Daoy (cell line): ENCODE measurements at regions not wholly inside any gene's neighbourhood (a gene's known extent, or its start where the extent isn't known, plus 50 kb on each side); places are given as distances from the start of the nearest gene placed in this dataset.
"Not testable (repeated sequence)": the region's sequence is repeated elsewhere in the genome, so short reads cannot be mapped to it uniquely, and the experiment has no call there.

Source experiments
- DNase-seq: peaks from one replicate; pipeline ENCODE4 v3.0.0-alpha.2; 2015; ENCODE audit warnings: low read depth

DNA sequence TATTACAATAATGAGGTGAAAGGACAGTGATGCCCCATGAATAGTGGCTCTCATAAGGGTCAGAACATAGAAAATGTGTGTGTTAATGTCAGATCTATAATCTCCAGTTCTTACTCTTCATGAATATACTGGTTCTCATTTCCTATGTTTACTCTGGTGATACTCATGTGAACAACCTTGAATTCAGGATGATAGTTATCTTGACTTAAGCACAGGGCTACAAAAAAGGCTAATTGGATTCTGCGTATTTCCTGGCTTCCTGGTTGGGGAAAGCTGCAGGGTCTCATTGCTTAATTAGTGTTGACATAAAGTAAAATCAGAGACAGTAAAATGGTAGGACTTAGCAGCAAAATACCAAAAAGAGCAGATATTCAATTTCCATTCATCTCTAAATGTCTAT, 1316.8 kb upstream of the RAG2 start:
- no peak for DNase-seq

GRCh38 chr11:37908219-37908548, 1310.1 kb upstream of the RAG2 start:
- no peak for DNase-seq

DNA sequence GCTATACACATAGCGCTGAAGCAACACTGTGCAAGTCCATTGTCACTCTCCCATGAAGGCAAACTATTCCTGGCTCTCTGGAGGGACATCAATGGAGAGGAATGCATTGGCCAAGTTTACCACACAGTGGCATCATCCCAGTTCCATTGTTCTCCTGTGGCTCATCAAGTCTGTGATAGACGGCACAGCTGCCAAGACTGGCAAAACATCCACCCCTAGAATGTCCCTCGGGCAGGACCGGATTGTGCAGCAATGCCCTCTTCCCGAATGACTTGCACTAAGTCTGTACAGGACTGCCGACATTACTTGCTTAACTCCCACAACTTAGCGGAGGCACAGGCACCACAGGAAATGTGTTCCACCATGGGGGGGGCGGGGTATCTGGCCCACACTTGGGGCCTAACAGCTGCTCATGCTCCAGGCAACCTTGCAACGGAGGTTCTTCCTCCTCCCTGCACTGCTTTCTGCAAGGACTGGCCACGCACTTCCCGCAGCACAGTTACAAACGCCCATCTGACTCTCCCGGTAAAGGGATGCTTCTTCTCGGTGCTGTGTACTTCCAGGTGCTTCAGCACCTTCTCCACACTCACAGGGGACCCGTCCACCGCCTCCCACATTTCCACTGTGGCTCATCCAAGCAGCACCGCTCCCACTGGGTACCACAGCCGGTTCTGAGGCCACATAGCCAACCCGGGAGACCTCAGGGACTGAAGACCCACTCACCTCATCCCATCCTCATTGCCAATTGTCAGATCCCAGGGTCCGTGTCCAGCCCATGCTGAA, 1309.6 kb upstream of the RAG2 start:
- DNase-seq: no peak

GRCh38 chr11:37905707-37906417, 1307.8 kb upstream of the RAG2 start:
- no peak for DNase-seq

DNA sequence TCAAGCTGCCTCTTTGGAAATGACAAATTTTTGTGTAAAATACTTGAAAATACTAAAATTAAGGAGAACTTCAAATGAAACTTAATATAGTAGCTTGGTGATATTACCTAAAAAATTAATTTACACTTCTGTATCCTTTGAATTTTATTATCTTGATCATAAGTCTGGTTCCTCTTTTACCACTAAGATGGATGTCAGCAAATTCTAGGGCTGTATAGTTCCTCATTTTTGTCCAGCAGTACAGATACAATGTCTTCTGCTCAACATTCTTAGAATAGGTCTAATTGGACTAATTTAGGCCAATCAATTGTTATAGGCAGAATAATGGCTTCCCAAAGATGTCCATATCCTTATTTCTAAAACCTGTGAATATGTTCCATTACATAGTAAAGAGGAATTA, 1298.0 kb upstream of the RAG2 start:
- DNase-seq: no peak

DNA sequence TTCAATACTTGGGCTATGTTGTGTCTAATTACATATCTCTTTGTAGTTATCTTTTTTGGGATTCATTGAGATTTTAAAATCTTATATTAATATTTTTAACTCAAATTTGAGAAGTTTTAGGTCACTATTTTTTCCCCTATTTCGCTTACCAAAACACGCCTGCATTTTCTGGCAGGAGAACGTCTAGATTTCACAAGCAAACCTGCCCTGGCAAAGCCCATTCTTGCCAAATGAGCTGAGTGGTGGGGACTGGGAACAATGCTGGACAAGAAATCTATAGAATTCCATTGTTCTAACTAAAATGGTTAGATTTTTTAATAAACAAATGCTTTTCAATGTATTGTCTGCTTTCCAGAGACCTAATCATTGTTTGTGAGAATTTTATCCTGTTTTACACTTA, 1283.7 kb upstream of the RAG2 start:
- no peak for DNase-seq

- DNase-seq: no peak
Observed at GRCh38 chr11:37861671-37862070, 1263.6 kb upstream of the RAG2 start.

DNA sequence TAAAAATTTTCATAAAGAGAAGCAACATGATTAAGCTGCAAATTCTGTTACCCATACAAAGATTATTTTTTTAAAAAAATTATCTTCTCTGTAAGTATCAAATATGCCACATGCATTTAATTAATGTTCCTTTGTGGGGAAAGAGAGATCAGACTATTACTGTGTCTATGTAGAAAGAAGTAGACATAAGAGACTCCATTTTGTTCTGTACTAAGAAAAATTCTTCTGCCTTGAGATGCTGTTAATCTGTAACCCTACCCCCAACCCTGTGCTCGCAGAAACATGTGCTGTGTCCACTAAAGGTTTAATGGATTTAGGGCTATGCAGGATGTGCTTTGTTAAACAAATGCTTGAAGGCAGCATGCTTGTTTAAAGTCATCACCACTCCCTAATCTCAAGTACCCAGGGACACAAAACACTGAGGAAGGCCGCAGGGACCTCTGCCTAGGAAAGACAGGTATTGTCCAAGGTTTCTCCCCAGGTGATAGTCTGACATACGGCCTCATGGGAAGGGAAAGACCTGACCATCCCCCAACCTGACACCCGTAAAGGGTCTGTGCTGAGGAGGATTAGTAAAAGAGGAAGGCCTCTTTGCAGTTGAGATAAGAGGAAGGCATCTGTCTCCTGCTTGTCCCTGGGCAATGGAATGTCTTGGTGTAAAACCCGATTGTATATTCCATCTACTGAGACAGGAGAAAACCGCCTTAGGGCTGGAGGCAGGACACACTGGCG, 1260.9 kb upstream of the RAG2 start:
- not testable (repeated sequence) for DNase-seq

GRCh38 chr11:37858398-37858797, 1260.4 kb upstream of the RAG2 start:
- no peak for DNase-seq

DNA sequence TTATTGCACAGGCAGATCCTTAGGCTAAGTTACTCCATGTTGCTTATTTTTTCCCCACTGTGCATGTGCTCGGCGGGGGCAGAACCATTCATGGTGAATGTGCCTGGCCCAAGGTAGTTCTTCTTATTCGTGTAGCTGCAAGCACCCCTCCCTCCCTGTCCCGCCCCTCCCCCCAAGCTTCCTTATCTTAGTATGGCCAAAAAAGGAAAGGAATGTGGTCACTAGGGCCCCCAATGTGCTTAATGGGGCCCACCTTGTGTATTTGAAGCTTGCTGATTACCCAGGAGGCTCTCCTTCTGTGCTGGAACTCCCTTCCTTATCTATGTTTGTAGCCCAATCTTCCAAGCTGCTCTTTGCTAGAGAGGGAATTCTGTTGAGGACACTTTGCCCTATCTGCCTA, 1259.7 kb upstream of the RAG2 start:
- DNase-seq: no peak

DNA sequence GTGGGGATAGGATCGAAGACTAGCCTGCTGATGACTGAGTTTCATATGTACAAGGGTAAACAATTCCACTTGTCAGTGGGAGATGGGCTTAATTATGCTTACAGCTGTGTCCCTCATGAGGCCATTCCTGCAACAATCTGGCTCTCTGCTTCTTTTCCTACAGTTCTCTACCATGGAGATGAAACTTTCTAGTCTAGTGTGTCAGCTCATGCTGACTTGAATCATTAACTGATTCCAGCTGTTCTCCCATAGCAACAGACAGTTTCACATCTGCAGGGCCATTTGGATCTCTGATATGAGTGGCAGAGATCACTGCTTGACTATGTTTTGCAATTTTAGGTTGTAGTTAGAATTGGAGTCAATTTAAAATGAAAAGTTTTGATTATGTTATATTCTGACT, 1251.7 kb upstream of the RAG2 start:
- no peak for DNase-seq

GRCh38 chr11:37843603-37844002, 1245.6 kb upstream of the RAG2 start:
- no peak for DNase-seq

DNA sequence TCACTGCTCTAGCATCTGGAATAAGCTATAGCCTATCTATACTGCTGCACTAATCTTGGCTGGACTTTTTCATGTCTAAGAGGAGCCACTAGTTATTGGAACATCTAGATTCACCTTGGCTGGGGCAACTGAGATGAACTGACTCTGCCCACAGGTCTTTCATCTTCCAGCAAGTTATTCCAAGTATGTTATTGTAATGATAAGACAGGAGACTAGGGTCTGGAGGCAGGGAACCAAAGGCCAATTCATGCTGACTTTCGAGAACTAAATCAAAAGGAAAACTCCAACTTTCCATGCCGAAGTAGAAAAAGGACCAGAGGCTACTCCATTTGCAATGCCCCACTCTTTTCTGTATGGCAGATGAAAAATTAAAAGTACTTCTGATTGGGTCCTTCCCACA, 1243.0 kb upstream of the RAG2 start:
- DNase-seq: no peak

- not testable (repeated sequence) for DNase-seq
Observed at GRCh38 chr11:37840345-37840744, 1242.3 kb upstream of the RAG2 start.

DNA sequence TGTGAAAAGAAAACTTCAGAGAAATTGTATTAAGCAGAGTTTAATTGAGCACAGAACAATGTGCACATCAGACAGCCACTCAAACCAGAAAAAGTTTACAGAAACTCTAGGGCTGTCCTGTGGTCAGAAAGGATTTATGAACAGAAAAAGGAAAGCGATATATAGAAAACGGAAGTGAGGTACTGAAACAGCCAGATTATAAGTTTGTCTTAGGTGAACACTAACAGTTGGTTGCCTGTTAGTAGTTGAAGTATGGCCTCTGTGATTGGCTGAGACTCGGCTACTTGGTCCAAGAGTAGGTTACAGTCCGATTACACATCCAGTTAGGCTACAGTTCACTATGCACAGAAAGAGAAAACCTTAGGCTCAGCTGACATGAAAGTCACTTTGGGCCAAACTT, 1232.5 kb upstream of the RAG2 start:
- no peak for DNase-seq

DNA sequence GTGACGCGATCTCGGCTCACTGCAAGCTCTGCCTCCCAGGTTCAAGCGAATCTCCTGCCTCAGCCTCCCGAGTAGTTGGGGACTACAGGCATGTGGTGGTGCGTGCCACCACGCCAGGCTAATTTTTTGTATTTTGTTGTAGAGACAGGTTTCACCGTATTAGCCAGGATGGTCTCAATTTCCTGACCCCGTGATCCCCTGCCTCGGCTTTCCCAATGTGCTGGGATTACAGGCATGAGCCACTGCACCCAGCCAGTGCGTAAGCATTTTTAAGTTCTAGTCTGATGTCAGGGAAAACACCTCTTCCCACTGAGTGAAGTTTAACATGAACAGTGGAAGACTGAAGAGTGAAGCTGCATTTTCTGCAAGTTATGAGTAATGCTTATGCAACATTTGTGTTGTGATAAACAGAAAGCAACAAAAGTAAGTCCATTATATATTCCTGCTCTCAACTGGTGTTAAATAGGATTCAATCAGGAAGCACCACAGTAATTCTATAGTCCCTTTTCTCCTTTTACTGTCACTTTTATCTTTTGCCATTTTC, 1219.8 kb upstream of the RAG2 start:
- no peak for DNase-seq

DNA sequence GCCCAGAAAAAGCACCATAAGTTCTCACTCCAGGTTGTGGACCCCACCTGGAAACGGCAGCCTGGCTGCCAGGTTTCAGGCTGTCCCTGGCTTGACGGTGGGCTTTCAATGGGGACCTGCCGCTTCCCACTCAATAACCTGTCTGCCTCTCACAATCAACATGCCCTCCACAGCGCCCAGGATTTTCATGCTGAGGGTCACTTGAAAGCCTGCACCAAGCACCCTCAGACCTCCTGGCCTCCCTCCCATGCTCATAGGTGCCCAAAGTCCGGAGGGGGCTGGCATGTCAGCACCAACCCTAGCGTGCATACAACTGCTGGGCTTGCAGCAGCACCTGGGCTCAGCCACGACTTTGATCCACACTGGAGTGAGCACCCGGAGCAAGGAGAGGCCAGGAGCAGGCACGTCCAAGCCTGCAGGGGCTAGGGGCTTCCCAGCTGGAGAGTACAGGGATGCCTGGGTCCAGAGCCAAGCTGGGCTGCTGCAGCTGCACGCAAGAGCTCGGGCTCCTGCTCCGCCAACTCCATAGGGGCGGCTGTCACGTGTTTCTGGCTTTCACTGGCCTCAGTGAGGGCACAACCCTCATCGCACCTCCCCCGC, 1214.3 kb upstream of the RAG2 start:
- DNase-seq: no peak

DNA sequence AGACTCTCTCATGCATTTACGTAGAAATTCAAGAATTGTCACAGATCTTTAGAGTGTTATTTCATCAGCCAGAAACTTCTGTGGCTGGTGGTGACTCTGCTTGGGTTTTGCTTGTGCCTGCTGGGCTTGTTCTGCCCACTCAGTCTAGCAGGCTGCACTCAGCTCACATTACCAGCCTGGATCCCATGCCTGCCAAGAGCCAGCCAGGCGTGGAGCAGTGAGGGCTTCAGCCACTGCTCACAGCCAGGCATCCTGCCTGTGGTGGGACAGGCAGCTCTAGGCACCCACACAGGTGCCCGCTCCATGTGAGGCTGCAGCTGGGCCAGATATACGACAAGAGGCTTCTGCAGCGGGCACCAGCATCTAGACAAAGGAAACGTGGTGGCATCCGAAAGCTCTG, 1213.3 kb upstream of the RAG2 start:
- DNase-seq: no peak

DNA sequence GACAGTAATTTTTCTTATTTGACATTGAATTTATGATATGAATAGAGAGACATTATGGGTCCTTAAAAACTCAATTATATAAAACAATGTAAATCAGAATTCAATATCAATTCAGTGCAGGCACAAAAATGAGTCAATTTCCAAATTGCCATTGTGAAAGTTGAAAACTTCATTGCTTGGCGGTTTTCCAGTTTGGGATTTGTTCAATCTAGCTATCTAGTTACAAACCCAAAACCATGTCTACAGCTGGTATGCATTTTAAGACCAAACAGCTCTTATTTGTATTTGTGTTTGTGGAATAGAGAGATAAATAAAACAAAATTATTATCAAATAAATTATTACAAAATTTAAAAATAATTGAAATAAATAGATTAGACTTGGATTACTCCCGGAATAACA, 1206.6 kb upstream of the RAG2 start:
- DNase-seq: no peak

GRCh38 chr11:37788141-37788877, 1190.3 kb upstream of the RAG2 start:
- peak; percentile 2 for DNase-seq

DNA sequence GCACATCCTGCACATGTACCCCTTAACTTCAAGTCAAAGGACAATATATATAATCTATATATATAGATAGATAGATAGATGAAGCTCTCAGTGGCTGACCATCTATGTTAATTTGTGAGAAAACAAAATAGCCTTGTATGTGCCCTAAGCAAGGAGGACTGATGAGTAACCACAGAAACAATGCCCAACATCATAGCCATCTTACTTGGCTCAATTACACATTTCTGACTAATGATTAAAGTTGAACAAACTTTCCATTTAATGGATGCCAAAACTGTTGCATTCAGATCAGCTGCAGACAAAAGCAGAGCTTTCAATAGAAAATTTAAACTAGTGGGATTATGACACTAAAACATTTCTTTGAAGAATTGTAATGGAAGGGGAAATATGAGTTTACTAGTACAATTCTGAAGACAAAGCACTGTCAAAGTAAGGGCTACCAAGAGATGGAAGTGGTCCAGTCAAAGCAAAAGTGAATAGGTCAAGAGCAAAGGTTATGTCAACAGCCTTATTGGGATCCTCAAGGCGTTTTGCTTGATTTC, 1188.2 kb upstream of the RAG2 start:
- DNase-seq: no peak
